Loucy (cell line): ENCODE measurements at regions not wholly inside any gene's neighbourhood (a gene's known extent, or its start where the extent isn't known, plus 50 kb on each side); places are given as distances from the start of the nearest gene placed in this dataset.

ENCODE experiments used
- CTCF ChIP-seq: fragments of 200-600 bp; sonication (generic); conservative IDR thresholded peaks from 2 replicates; pipeline ENCODE4 v1.5.1; 2014; ENCODE audit warnings: mild to moderate bottlenecking, antibody characterized with exemption, low read length
- EZH2phosphoT487 ChIP-seq: fragments of 200-600 bp; IDR thresholded peaks from 2 replicates; pipeline ENCODE4 v1.6.1; 2018; ENCODE audit warnings: antibody characterized with exemption, mild to moderate bottlenecking, moderate library complexity, borderline replicate concordance

GRCh38 chr15:62709261-62709660 lies 333.3 kb upstream of the TPM1 start:
- TF ChIP-seq CTCF (no peak), EZH2phosphoT487 (no peak)
